ENCODE measurements at regions not wholly inside any gene's neighbourhood (a gene's known extent, or its start where the extent isn't known, plus 50 kb on each side); places are given as distances from the start of the nearest gene placed in this dataset.

DNA sequence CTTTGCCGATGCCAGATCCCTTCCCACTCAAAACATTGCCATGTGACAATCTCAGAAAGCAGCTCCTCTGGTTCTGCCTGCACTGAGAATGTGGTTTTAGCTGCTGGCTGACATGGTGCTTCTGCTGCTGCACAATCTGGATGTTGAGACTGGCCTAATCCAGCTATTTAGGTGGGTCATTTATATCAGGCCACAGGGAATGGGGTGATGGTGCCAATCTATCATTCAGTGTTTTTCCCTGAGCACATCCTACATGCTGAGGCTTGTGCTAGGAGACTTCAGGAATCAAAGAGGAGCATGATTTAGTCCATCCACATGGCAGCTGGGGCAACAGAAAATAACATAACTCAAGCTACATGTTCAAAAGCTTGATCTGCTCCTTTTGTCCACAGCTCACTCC is 144.7 kb downstream of the CYRIA start:
- H2BK120ac ChIP-seq (ENCODE audit: low read depth, low read length, poor library complexity, severe bottlenecking) = no peak overlapping the region
- TF ChIP-seq, protein P1, sequence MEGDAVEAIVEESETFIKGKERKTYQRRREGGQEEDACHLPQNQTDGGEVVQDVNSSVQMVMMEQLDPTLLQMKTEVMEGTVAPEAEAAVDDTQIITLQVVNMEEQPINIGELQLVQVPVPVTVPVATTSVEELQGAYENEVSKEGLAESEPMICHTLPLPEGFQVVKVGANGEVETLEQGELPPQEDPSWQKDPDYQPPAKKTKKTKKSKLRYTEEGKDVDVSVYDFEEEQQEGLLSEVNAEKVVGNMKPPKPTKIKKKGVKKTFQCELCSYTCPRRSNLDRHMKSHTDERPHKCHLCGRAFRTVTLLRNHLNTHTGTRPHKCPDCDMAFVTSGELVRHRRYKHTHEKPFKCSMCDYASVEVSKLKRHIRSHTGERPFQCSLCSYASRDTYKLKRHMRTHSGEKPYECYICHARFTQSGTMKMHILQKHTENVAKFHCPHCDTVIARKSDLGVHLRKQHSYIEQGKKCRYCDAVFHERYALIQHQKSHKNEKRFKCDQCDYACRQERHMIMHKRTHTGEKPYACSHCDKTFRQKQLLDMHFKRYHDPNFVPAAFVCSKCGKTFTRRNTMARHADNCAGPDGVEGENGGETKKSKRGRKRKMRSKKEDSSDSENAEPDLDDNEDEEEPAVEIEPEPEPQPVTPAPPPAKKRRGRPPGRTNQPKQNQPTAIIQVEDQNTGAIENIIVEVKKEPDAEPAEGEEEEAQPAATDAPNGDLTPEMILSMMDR (conservative IDR thresholded peaks at IDR 0.05) = no peak
- no peak overlapping the region for H3K9ac ChIP-seq (ENCODE audit: extremely low read depth, insufficient read length, low read length)
- no peak overlapping the region for H4K91ac ChIP-seq (ENCODE audit: insufficient read length, low read depth, low read length)
- no peak overlapping the region for H3K23ac ChIP-seq (ENCODE audit: insufficient read length, low read depth, low read length)
- H3K56ac ChIP-seq (ENCODE audit: insufficient read length, low read depth, low read length) = no peak overlapping the region
- DNase-seq = no peak
- H3T11ph ChIP-seq (ENCODE audit: low read length) = no peak overlapping the region
- H3K4me1 ChIP-seq (ENCODE audit: insufficient read depth, low read length) = no peaks in the 10 kb centered on the region
- H3K4ac ChIP-seq (ENCODE audit: low read depth, low read length) = no peak overlapping the region
- H2BK20ac ChIP-seq (ENCODE audit: low read depth, low read length, poor library complexity, severe bottlenecking) = no peak overlapping the region
- Mint-ChIP-seq H3K27me3 (ENCODE audit: low read depth) (peaks cover 10% of the 10 kb centered on the region), H3K9me3 (0 out of 5 replicates have a peak, but pooled peaks cover 0 to 3% of the 10 kb centered on the region in 2 experiments), H3K27ac (no peak overlapping the region), H3K4me1 (peaks cover 4 to 5% of the 10 kb centered on the region in 2 experiments; a peak in 1 of 4 replicates), H3K36me3 (ENCODE audit: insufficient read depth in 1 of 3, low read depth in 3 of 3) (no peaks in the 10 kb centered on the region; a peak in 1 of 7 replicates), H3K4me3 (no peak overlapping the region)
- no peaks in the 10 kb centered on the region for H3K27me3 ChIP-seq (ENCODE audit: insufficient read depth, low read length)
- no peak overlapping the region for H2BK15ac ChIP-seq (ENCODE audit: low read depth, low read length)
- H4K8ac ChIP-seq (replicated peaks; ENCODE audit: insufficient read length, low read depth, low read length) = no peak overlapping the region
- H3K18ac ChIP-seq (ENCODE audit: insufficient read length, low read depth, low read length) = no peak overlapping the region
- H2AFZ ChIP-seq (ENCODE audit: low read length) = no peak overlapping the region
- no peak overlapping the region for H2AK5ac ChIP-seq (ENCODE audit: insufficient read length, low read length)
- H3K4me2 ChIP-seq (ENCODE audit: insufficient read depth, insufficient read length, low read length) = no peak overlapping the region
- no peaks in the 10 kb centered on the region for H3K79me2 ChIP-seq (ENCODE audit: insufficient read depth, low read length)
- no peak overlapping the region for H2BK5ac ChIP-seq (ENCODE audit: insufficient read length, low read length)
- WGBS (ENCODE audit: extremely low coverage, insufficient read length, low lambda C conversion rate) = no CpG with 5 or more reads among the region's 1 CpG
- H4K5ac ChIP-seq (ENCODE audit: insufficient read length, low read depth, low read length) = no peak overlapping the region
- no peaks in the 10 kb centered on the region for H3K79me1 ChIP-seq (ENCODE audit: insufficient read depth, low read depth, low read length, poor library complexity, severe bottlenecking)
- H2BK12ac ChIP-seq (ENCODE audit: insufficient read length, low read depth, low read length) = no peak overlapping the region
- no peaks in the 10 kb centered on the region for H3K23me2 ChIP-seq (ENCODE audit: insufficient read length, low read depth, low read length, poor library complexity, severe bottlenecking)
- no peak overlapping the region for H3K14ac ChIP-seq (ENCODE audit: insufficient read depth, low read length)
- no peaks in the 10 kb centered on the region for H4K20me1 ChIP-seq (ENCODE audit: control insufficient read depth, insufficient read depth, insufficient read length)
- H3K9me3 ChIP-seq (ENCODE audit: control insufficient read depth, low read depth, low read length) = no peaks in the 10 kb centered on the region
- no peak overlapping the region for H3K27ac ChIP-seq (ENCODE audit: insufficient read length, low read depth, low read length)

All from H9 (cell line).